ENCODE measurements at regions not wholly inside any gene's neighbourhood (a gene's known extent, or its start where the extent isn't known, plus 50 kb on each side); places are given as distances from the start of the nearest gene placed in this dataset.

DNA sequence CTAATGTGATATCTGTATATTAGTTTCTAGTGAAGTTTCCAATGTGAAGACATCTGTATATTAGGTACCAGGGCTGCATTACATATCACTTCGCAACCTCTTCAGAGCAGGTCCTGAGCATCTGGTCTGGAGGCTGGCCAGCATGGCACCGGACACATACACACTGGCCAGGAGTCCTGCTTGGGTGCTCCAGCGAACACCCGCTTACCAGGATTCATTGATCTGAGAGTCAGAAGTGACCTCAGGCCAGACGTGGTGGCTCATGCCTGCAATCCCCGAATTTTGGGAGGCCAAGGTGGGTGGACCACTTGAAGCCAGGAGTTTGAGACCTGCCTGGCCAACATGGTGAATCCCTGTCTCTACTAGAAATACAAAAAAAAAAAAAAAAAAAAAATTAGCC is 93.0 kb upstream of the IRS2 start:
- TF ChIP-seq CTCF (IDR thresholded peaks at IDR 0.05) (no peak), POLR2A (IDR thresholded peaks at IDR 0.05; ENCODE audit: low read depth) (no peak), POLR2AphosphoS5 (IDR thresholded peaks at IDR 0.05) (no peak), EP300 (IDR thresholded peaks at IDR 0.05) (no peak)
- no peak overlapping the region for H3K4me3 ChIP-seq
- peaks cover 8 to 20% (median 16%) of the 10 kb centered on the region in 4 donors for H3K4me1 ChIP-seq
- intact Hi-C loops (cut with DNase I), result loop anchor here (10.0 kb wide), 1 partner anchor 225 kb away; no protein-coding TSS in a partner anchor
- no peak overlapping the region for H3K27ac ChIP-seq (replicated peaks in 1 of 4)
- DNase-seq (ENCODE audit: extremely low spot score), result peak; percentile 68
- WGBS, result 90% methylated on average over 2 of the region's 6 CpGs
- no peaks in the 10 kb centered on the region for H3K9me3 ChIP-seq
- H3K36me3 ChIP-seq, result no peaks in the 10 kb centered on the region
- no peaks in the 10 kb centered on the region for H3K27me3 ChIP-seq

DNA sequence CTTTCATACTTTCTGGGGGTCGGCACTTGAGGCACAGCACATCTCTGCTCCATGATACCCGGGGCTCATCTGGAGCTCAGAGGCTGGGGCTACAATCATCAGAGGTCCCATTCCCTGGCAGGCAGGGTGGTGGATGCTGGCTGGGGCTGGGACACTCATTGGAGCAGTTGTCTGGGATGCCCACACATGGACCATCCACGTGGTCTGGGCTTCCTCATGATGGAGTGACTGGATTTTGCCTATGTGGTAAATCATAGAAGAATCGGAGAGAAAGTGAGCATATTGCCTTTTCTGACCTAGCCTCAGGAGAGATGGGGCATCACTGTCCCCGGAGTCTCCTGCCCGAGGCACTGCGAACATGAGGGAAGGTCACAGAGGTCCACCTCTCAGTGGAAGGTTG is 91.4 kb upstream of the IRS2 start:
- WGBS, result 89% methylated on average over 4 of the region's 7 CpGs

GRCh38 chr13:109875746-109876145 is 89.4 kb upstream of the IRS2 start:
- H3K36me3 ChIP-seq, result no peaks in the 10 kb centered on the region
- no peaks in the 10 kb centered on the region for H3K9me3 ChIP-seq
- 96% methylated on average over 4 of the region's 4 CpGs for WGBS
- peak; percentile 83 for DNase-seq (ENCODE audit: extremely low spot score)
- H3K27me3 ChIP-seq, result no peaks in the 10 kb centered on the region
- H3K4me1 ChIP-seq, result peaks cover 8 to 24% (median 18%) of the 10 kb centered on the region in 4 donors
- TF ChIP-seq CTCF (IDR thresholded peaks at IDR 0.05), result no peak
- no peak for TF ChIP-seq POLR2A (IDR thresholded peaks at IDR 0.05; ENCODE audit: low read depth)
- no peak for TF ChIP-seq POLR2AphosphoS5 (IDR thresholded peaks at IDR 0.05)
- no peak for TF ChIP-seq EP300 (IDR thresholded peaks at IDR 0.05)
- peak overlapping the region in 2 of 4 donors; percentile 39 to 42 for H3K27ac ChIP-seq (replicated peaks in 1 of 4)
- intact Hi-C loops (cut with DNase I), result loop anchor here (10.0 kb wide), 1 partner anchor 229 kb away; no protein-coding TSS in a partner anchor
- no peak overlapping the region for H3K4me3 ChIP-seq

More for the DNA sequence above, 91.4 kb upstream of the IRS2 start:
- no peak for TF ChIP-seq CTCF (IDR thresholded peaks at IDR 0.05)
- TF ChIP-seq POLR2AphosphoS5 (IDR thresholded peaks at IDR 0.05), result no peak
- TF ChIP-seq EP300 (IDR thresholded peaks at IDR 0.05), result no peak
- no peak for TF ChIP-seq POLR2A (IDR thresholded peaks at IDR 0.05; ENCODE audit: low read depth)
- Histone ChIP-seq H3K4me1 (peaks cover 8 to 23% (median 18%) of the 10 kb centered on the region in 4 donors), H3K9me3 (no peaks in the 10 kb centered on the region), H3K27me3 (no peaks in the 10 kb centered on the region), H3K4me3 (no peak overlapping the region), H3K27ac (replicated peaks in 1 of 4) (no peak overlapping the region), H3K36me3 (no peaks in the 10 kb centered on the region)
- DNase-seq (ENCODE audit: extremely low spot score), result peak; percentile 53
- intact Hi-C loops (cut with DNase I), result loop anchor here (10.0 kb wide), 1 partner anchor 227 kb away; no protein-coding TSS in a partner anchor

GRCh38 chr13:109874484-109875454 is 88.4 kb upstream of the IRS2 start:
- DNase-seq (ENCODE audit: extremely low spot score), result peak; percentile 70
- WGBS, result 53% methylated on average over 6 of the region's 6 CpGs
- Histone ChIP-seq H3K27ac (replicated peaks in 1 of 4) (peak overlapping the region in 3 of 4 donors; percentile 33 to 42 (median 39)), H3K36me3 (no peaks in the 10 kb centered on the region), H3K4me3 (no peak overlapping the region), H3K9me3 (no peaks in the 10 kb centered on the region), H3K27me3 (no peaks in the 10 kb centered on the region), H3K4me1 (peaks cover 17 to 34% (median 27%) of the 10 kb centered on the region in 4 donors)
- intact Hi-C loops (cut with DNase I), result loop anchor here (10.0 kb wide), 1 partner anchor 230 kb away; no protein-coding TSS in a partner anchor
- TF ChIP-seq EP300 (IDR thresholded peaks at IDR 0.05) (no peak), POLR2AphosphoS5 (IDR thresholded peaks at IDR 0.05) (peak in 1 of 2 donors; percentile 20), POLR2A (IDR thresholded peaks at IDR 0.05; ENCODE audit: low read depth) (no peak), CTCF (IDR thresholded peaks at IDR 0.05) (no peak)
